CD4-positive, alpha-beta T cell (primary cell): ENCODE measurements at regions not wholly inside any gene's neighbourhood (a gene's known extent, or its start where the extent isn't known, plus 50 kb on each side); places are given as distances from the start of the nearest gene placed in this dataset.
"Not testable (repeated sequence)": the region's sequence is repeated elsewhere in the genome, so short reads cannot be mapped to it uniquely, and the experiment has no call there.

Experiments used
- ATAC-seq: fragments of 200-7000 bp; cut with Tn5 transposase; one replicate; pipeline ENCODE4 v1.10.0; 2022; ENCODE audit warnings: mild to moderate bottlenecking; ENCODE audit not compliant: poor library complexity
- CTCF ChIA-PET: fragments of 350-600 bp; sonication (Branson Sonifier 250); formaldehyde crosslinking; loops from one replicate; lab custom pipeline; 2021; ENCODE audit warnings: antibody characterized with exemption, inconsistent platforms; lab: Charles Lee
- POLR2A ChIA-PET: fragments of 350-600 bp; sonication (Branson Sonifier 250); formaldehyde crosslinking; loops from one replicate; lab custom pipeline; 2021; ENCODE audit warnings: antibody characterized with exemption, inconsistent platforms; lab: Charles Lee
- DNase-seq, 14 experiments: peaks; one replicate each; pipeline ENCODE4 v3.0.0-alpha.2; 2013 to 2020; ENCODE audit warnings: mixed read lengths in 2 of 14
- H3K27ac ChIP-seq, 2 donors: one replicate each; pipeline versions ENCODE4 v1.5.1 to v1.7.0; 2013; ENCODE audit warnings: low read length in 2 of 2, low read depth in 1 of 2, mild to moderate bottlenecking in 1 of 2
- H3K27me3 ChIP-seq, 2 experiments: 1 replicate in 1 of 2; 2 replicates in 1 of 2; pipeline versions ENCODE4 v1.6.1 to v1.7.0; 2013; ENCODE audit warnings: low read length in 2 of 2, control low read depth in 1 of 2, mild to moderate bottlenecking in 1 of 2, moderate library complexity in 1 of 2; ENCODE audit not compliant: insufficient read depth in 2 of 2, control insufficient read depth in 1 of 2
- H3K36me3 ChIP-seq: one replicate; pipeline ENCODE4 v1.6.1; 2013; ENCODE audit warnings: low read length, control low read depth; ENCODE audit not compliant: insufficient read depth
- H3K4me1 ChIP-seq: one replicate; pipeline ENCODE4 v1.6.1; 2013; ENCODE audit warnings: low read length, control low read depth; ENCODE audit not compliant: insufficient read depth
- H3K4me3 ChIP-seq: one replicate; pipeline ENCODE4 v1.5.1; 2013; ENCODE audit warnings: mild to moderate bottlenecking, low read length, moderate library complexity
- H3K9me3 ChIP-seq, 2 experiments: 1 replicate in 1 of 2; 2 replicates in 1 of 2; pipeline versions ENCODE4 v1.6.1 to v1.7.0; 2013; ENCODE audit warnings: low read length in 2 of 2, mild to moderate bottlenecking in 2 of 2, control low read depth in 1 of 2, moderate library complexity in 1 of 2; ENCODE audit not compliant: control insufficient read depth in 1 of 2, insufficient read depth in 1 of 2
- H3K27ac Mint-ChIP-seq: one replicate; pipeline ENCODE4 v1.8.0; 2020; ENCODE audit warnings: mixed read lengths
- H3K27me3 Mint-ChIP-seq: one replicate; pipeline ENCODE4 v1.8.0; 2021; ENCODE audit warnings: mixed read lengths
- H3K36me3 Mint-ChIP-seq: one replicate; pipeline ENCODE4 v1.8.0; 2021; ENCODE audit warnings: low read depth, mixed read lengths
- H3K4me1 Mint-ChIP-seq: one replicate; pipeline ENCODE4 v1.8.0; 2021; ENCODE audit warnings: low read depth, mixed read lengths
- H3K4me3 Mint-ChIP-seq: one replicate; pipeline ENCODE4 v1.8.0; 2020; ENCODE audit warnings: mild to moderate bottlenecking, mixed read lengths
- H3K9me3 Mint-ChIP-seq: one replicate; pipeline ENCODE4 v1.8.0; 2020; ENCODE audit warnings: mixed read lengths
- CTCF ChIP-seq: fragments of 200-600 bp; IDR thresholded peaks from one replicate; pipeline ENCODE4 v1.8.0; 2022; ENCODE audit warnings: antibody characterized with exemption, mild to moderate bottlenecking
- intact Hi-C, 2 experiments: fragments of 100-400 bp; cut with DNase I in 1 of 2; cut with micrococcal nuclease in 1 of 2; formaldehyde crosslinking; loops; one replicate each; pipeline versions ENCODE4 v1.15.1 to v1.9.0; 2023 to 2025; cut with DNase I, micrococcal nuclease

GRCh38 chr7:66571568-66571967 is 57.1 kb upstream of the KCTD7 start:
- Histone ChIP-seq H3K4me1 (peaks cover 5% of the 10 kb centered on the region), H3K4me3 (no peak overlapping the region), H3K27ac (no peak overlapping the region), H3K27me3 (no peaks in the 10 kb centered on the region), H3K9me3 (no peaks in the 10 kb centered on the region), H3K36me3 (peaks cover 65% of the 10 kb centered on the region)
- Mint-ChIP-seq H3K27me3 (no peaks in the 10 kb centered on the region), H3K4me1 (peaks cover 15% of the 10 kb centered on the region), H3K36me3 (peaks cover 90% of the 10 kb centered on the region), H3K4me3 (no peak overlapping the region), H3K27ac (no peak overlapping the region), H3K9me3 (no peaks in the 10 kb centered on the region)
- ChIA-PET CTCF (interaction anchor here (1.1 kb wide), 1 partner anchor 14 kb away, joined by 3 read pairs; no protein-coding TSS in a partner anchor), POLR2A (interaction anchor here (1.0 kb wide), 1 partner anchor 57 kb away, joined by 3 read pairs; the partner anchor contains the start of gene KCTD7)
- no peak for TF ChIP-seq CTCF
- ATAC-seq (no peak), DNase-seq (no peak)
- intact Hi-C loops, result loop anchor here in 1 of 2 experiments (10.0 kb wide), 1 partner anchor 53 kb away; the partner anchor contains the start of gene KCTD7

- CTCF ChIA-PET, H3K27ac Mint-ChIP-seq: not testable (repeated sequence)
- intact Hi-C loops, result loop anchor here in 1 of 2 experiments (10.0 kb wide), 1 partner anchor 51 kb away; the partner anchor contains the start of gene KCTD7
Measured at GRCh38 chr7:66573782-66574495, 54.7 kb upstream of the KCTD7 start.

GRCh38 chr7:66574768-66575167 is 53.9 kb upstream of the KCTD7 start:
- ATAC-seq, DNase-seq, H3K27ac ChIP-seq, H3K4me3 ChIP-seq, H3K27me3 ChIP-seq, CTCF ChIA-PET, H3K27me3 Mint-ChIP-seq, H3K4me3 Mint-ChIP-seq, POLR2A ChIA-PET, H3K9me3 ChIP-seq, H3K9me3 Mint-ChIP-seq: not testable (repeated sequence)
- intact Hi-C loops, result loop anchor here in 1 of 2 experiments (10.0 kb wide), 1 partner anchor 50 kb away; the partner anchor contains the start of gene KCTD7
- peaks cover 14% of the 10 kb centered on the region for H3K4me1 ChIP-seq
- peaks cover 46% of the 10 kb centered on the region for H3K4me1 Mint-ChIP-seq
- peaks cover 74% of the 10 kb centered on the region for H3K36me3 Mint-ChIP-seq
- H3K27ac Mint-ChIP-seq, result peak overlapping the region; percentile 46
- peaks cover 48% of the 10 kb centered on the region for H3K36me3 ChIP-seq

More at GRCh38 chr7:66573782-66574495, 54.7 kb upstream of the KCTD7 start:
- H3K36me3 ChIP-seq, result peaks cover 53% of the 10 kb centered on the region
- H3K27me3 Mint-ChIP-seq, DNase-seq, H3K4me3 ChIP-seq, ATAC-seq, POLR2A ChIA-PET, H3K27ac ChIP-seq, H3K27me3 ChIP-seq, H3K4me3 Mint-ChIP-seq, H3K9me3 Mint-ChIP-seq, H3K9me3 ChIP-seq: not testable (repeated sequence)
- H3K4me1 Mint-ChIP-seq, result peaks cover 39% of the 10 kb centered on the region
- peaks cover 11% of the 10 kb centered on the region for H3K4me1 ChIP-seq
- peaks cover 82% of the 10 kb centered on the region for H3K36me3 Mint-ChIP-seq

- peaks cover 14% of the 10 kb centered on the region for H3K4me1 ChIP-seq
- ChIA-PET POLR2A (no interaction called here), CTCF (no interaction called here)
- no peaks in the 10 kb centered on the region for H3K27me3 ChIP-seq
- no peak for TF ChIP-seq CTCF
- no peaks in the 10 kb centered on the region for H3K27me3 Mint-ChIP-seq
- no peak for ATAC-seq
- H3K4me1 Mint-ChIP-seq, result peaks cover 47% of the 10 kb centered on the region
- H3K36me3 Mint-ChIP-seq, result peaks cover 68% of the 10 kb centered on the region
- H3K27ac ChIP-seq, result no peak overlapping the region
- no peak overlapping the region for H3K4me3 Mint-ChIP-seq
- H3K27ac Mint-ChIP-seq, result peak overlapping the region; percentile 46
- intact Hi-C loops, result loop anchor here in 1 of 2 experiments (10.0 kb wide), 1 partner anchor 49 kb away; the partner anchor contains the start of gene KCTD7
- DNase-seq, result no peak
- no peaks in the 10 kb centered on the region for H3K9me3 ChIP-seq
- H3K4me3 ChIP-seq, result no peak overlapping the region
- no peaks in the 10 kb centered on the region for H3K9me3 Mint-ChIP-seq
- H3K36me3 ChIP-seq, result peaks cover 42% of the 10 kb centered on the region
Measured at GRCh38 chr7:66575398-66575797, 53.3 kb upstream of the KCTD7 start.
